WTC11 (cell line): ENCODE measurements at regions not wholly inside any gene's neighbourhood (a gene's known extent, or its start where the extent isn't known, plus 50 kb on each side); places are given as distances from the start of the nearest gene placed in this dataset.

Experiments used
- ATAC-seq: fragments of 200-7000 bp; cut with Tn5 transposase; 2 replicates; pipeline ENCODE4 v1.10.0; 2021; ENCODE audit warnings: mild to moderate bottlenecking, moderate library complexity
- CTCF ChIA-PET: fragments of 300-600 bp; sonication (Branson Sonifier 250); formaldehyde crosslinking; loops from one replicate; lab custom pipeline; 2021; ENCODE audit warnings: antibody characterized with exemption; lab: Charles Lee
- POLR2A ChIA-PET: fragments of 350-600 bp; sonication (Branson Sonifier 250); formaldehyde crosslinking; loops from one replicate; lab custom pipeline; 2021; ENCODE audit warnings: antibody characterized with exemption; lab: Charles Lee
- DNase-seq: peaks from one replicate; pipeline ENCODE4 v3.0.0; 2021; ENCODE audit warnings: low spot score
- H3K27ac Mint-ChIP-seq: 2 replicates; pipeline ENCODE4 v1.8.0; 2021; ENCODE audit warnings: mixed read lengths
- H3K27me3 Mint-ChIP-seq: 2 replicates; pipeline ENCODE4 v1.8.0; 2021; ENCODE audit warnings: low read depth, mild to moderate bottlenecking, moderate library complexity, mixed read lengths
- H3K36me3 Mint-ChIP-seq: 2 replicates; pipeline ENCODE4 v1.8.0; 2021; ENCODE audit warnings: mixed read lengths
- H3K4me1 Mint-ChIP-seq: 2 replicates; pipeline ENCODE4 v1.8.0; 2022; ENCODE audit warnings: mixed read lengths
- H3K4me3 Mint-ChIP-seq: 2 replicates; pipeline ENCODE4 v1.8.0; 2021; ENCODE audit warnings: mild to moderate bottlenecking, moderate library complexity, mixed read lengths
- H3K9me3 Mint-ChIP-seq: 2 replicates; pipeline ENCODE4 v1.8.0; 2021; ENCODE audit warnings: mixed read lengths
- ARID4B ChIP-seq: sonication (generic); formaldehyde crosslinking; IDR thresholded peaks from 2 replicates; pipeline ENCODE4 v1.8.0; 2023; ENCODE audit warnings: missing genetic modification reagents, mild to moderate bottlenecking, borderline replicate concordance
- CREB1 ChIP-seq: sonication (generic); formaldehyde crosslinking; IDR thresholded peaks from 2 replicates; pipeline ENCODE4 v1.8.0; 2023; ENCODE audit warnings: mild to moderate bottlenecking, missing genetic modification reagents
- ELF4 ChIP-seq: sonication (generic); formaldehyde crosslinking; IDR thresholded peaks from 2 replicates; pipeline ENCODE4 v1.8.1; 2022; ENCODE audit warnings: low read depth, mild to moderate bottlenecking, moderate library complexity, missing genetic modification reagents
- FOXJ3 ChIP-seq: sonication (generic); formaldehyde crosslinking; IDR thresholded peaks from 2 replicates; pipeline ENCODE4 v1.9.0; 2021; ENCODE audit warnings: missing genetic modification reagents, mild to moderate bottlenecking, borderline replicate concordance
- FOXP1 ChIP-seq: sonication (generic); formaldehyde crosslinking; IDR thresholded peaks from 2 replicates; pipeline ENCODE4 v1.8.0; 2022; ENCODE audit warnings: missing genetic modification reagents, mild to moderate bottlenecking, moderate library complexity, borderline replicate concordance
- GABPB1 ChIP-seq: sonication (generic); formaldehyde crosslinking; IDR thresholded peaks from 2 replicates; pipeline ENCODE4 v1.8.1; 2023; ENCODE audit warnings: mild to moderate bottlenecking, missing genetic modification reagents
- GRHL2 ChIP-seq: fragments of 250-450 bp; sonication (Bioruptor Pico); IDR thresholded peaks from 2 replicates; pipeline ENCODE4 v1.8.0; 2022; ENCODE audit warnings: mild to moderate bottlenecking, moderate library complexity; ENCODE audit not compliant: insufficient replicate concordance, severe bottlenecking
- GTF2I ChIP-seq: fragments of 250-450 bp; sonication (Bioruptor Pico); conservative IDR thresholded peaks from 2 replicates; pipeline ENCODE4 v1.4.0; 2021; ENCODE audit warnings: mild to moderate bottlenecking
- IRF1 ChIP-seq: sonication (generic); formaldehyde crosslinking; IDR thresholded peaks from 2 replicates; pipeline ENCODE4 v1.8.0; 2023; ENCODE audit warnings: missing genetic modification reagents
- JAZF1 ChIP-seq: fragments of 250-450 bp; sonication (Bioruptor Pico); IDR thresholded peaks from 2 replicates; pipeline ENCODE4 v1.9.0; 2021; ENCODE audit warnings: moderate library complexity, mild to moderate bottlenecking, inconsistent platforms
- MLX ChIP-seq: sonication (generic); formaldehyde crosslinking; IDR thresholded peaks from 2 replicates; pipeline ENCODE4 v1.8.1; 2023; ENCODE audit warnings: mild to moderate bottlenecking, missing genetic modification reagents, moderate library complexity
- MXD4 ChIP-seq: fragments of 250-450 bp; sonication (Bioruptor Pico); IDR thresholded peaks from 2 replicates; pipeline ENCODE4 v1.8.0; 2021; ENCODE audit warnings: mild to moderate bottlenecking, moderate library complexity, borderline replicate concordance
- NFE2L1 ChIP-seq: sonication (generic); formaldehyde crosslinking; IDR thresholded peaks from 2 replicates; pipeline ENCODE4 v1.8.1; 2023; ENCODE audit warnings: missing genetic modification reagents
- NR3C1 ChIP-seq: sonication (generic); formaldehyde crosslinking; conservative IDR thresholded peaks from 2 replicates; pipeline ENCODE4 v1.8.1; 2023; ENCODE audit warnings: low read depth, mild to moderate bottlenecking, missing genetic modification reagents
- TEAD1 ChIP-seq: sonication (generic); formaldehyde crosslinking; IDR thresholded peaks from 2 replicates; pipeline ENCODE4 v1.8.0; 2022; ENCODE audit warnings: mild to moderate bottlenecking, missing genetic modification reagents
- TEAD4 ChIP-seq: sonication (generic); formaldehyde crosslinking; IDR thresholded peaks from 2 replicates; pipeline ENCODE4 v1.8.0; 2022; ENCODE audit warnings: mild to moderate bottlenecking, missing genetic modification reagents
- ZBTB21 ChIP-seq: sonication (generic); formaldehyde crosslinking; IDR thresholded peaks from 2 replicates; pipeline ENCODE4 v1.8.1; 2023; ENCODE audit warnings: mild to moderate bottlenecking, missing genetic modification reagents, borderline replicate concordance
- ZNF423 ChIP-seq: fragments of 250-450 bp; sonication (Bioruptor Pico); IDR thresholded peaks from 2 replicates; pipeline ENCODE4 v2.1.2; 2022; ENCODE audit warnings: mild to moderate bottlenecking, moderate library complexity
- ZNF671 ChIP-seq: fragments of 250-450 bp; sonication (Bioruptor Pico); IDR thresholded peaks from 2 replicates; pipeline ENCODE4 v1.8.0; 2021; ENCODE audit warnings: mild to moderate bottlenecking
- TF ChIP-seq, protein P1 (sequence below): sonication (generic); formaldehyde crosslinking; conservative IDR thresholded peaks from 2 replicates; pipeline ENCODE4 v1.8.1; 2023; ENCODE audit warnings: mild to moderate bottlenecking, low read depth, missing genetic modification reagents, moderate library complexity
- TF ChIP-seq, protein P2 (sequence below): sonication (generic); formaldehyde crosslinking; IDR thresholded peaks from 2 replicates; pipeline ENCODE4 v1.8.1; 2022; ENCODE audit warnings: mild to moderate bottlenecking, moderate library complexity, missing genetic modification reagents
- TF ChIP-seq, protein P3 (sequence below): sonication (generic); formaldehyde crosslinking; conservative IDR thresholded peaks from 2 replicates; pipeline ENCODE4 v1.8.1; 2022; ENCODE audit warnings: mild to moderate bottlenecking, missing genetic modification reagents

- TF ChIP-seq, protein P1, sequence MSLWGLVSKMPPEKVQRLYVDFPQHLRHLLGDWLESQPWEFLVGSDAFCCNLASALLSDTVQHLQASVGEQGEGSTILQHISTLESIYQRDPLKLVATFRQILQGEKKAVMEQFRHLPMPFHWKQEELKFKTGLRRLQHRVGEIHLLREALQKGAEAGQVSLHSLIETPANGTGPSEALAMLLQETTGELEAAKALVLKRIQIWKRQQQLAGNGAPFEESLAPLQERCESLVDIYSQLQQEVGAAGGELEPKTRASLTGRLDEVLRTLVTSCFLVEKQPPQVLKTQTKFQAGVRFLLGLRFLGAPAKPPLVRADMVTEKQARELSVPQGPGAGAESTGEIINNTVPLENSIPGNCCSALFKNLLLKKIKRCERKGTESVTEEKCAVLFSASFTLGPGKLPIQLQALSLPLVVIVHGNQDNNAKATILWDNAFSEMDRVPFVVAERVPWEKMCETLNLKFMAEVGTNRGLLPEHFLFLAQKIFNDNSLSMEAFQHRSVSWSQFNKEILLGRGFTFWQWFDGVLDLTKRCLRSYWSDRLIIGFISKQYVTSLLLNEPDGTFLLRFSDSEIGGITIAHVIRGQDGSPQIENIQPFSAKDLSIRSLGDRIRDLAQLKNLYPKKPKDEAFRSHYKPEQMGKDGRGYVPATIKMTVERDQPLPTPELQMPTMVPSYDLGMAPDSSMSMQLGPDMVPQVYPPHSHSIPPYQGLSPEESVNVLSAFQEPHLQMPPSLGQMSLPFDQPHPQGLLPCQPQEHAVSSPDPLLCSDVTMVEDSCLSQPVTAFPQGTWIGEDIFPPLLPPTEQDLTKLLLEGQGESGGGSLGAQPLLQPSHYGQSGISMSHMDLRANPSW (CRISPR knock-in tag): no peak
- TF ChIP-seq FOXP1 (CRISPR knock-in tag): no peak
- TF ChIP-seq GRHL2 (CRISPR knock-in tag): no peak
- TF ChIP-seq NFE2L1 (CRISPR knock-in tag): no peak
- no peak for TF ChIP-seq ZNF671 (CRISPR knock-in tag)
- no peak for TF ChIP-seq MXD4 (CRISPR knock-in tag)
- no peak for TF ChIP-seq MLX (CRISPR knock-in tag)
- no peak for TF ChIP-seq JAZF1
- TF ChIP-seq ELF4 (CRISPR knock-in tag): no peak
- TF ChIP-seq NR3C1 (CRISPR knock-in tag): no peak
- TF ChIP-seq, all 79 proteins: peak for 0
Observed at GRCh38 chr13:72556945-72557344, 170.5 kb downstream of the MZT1 start (continued).

DNA sequence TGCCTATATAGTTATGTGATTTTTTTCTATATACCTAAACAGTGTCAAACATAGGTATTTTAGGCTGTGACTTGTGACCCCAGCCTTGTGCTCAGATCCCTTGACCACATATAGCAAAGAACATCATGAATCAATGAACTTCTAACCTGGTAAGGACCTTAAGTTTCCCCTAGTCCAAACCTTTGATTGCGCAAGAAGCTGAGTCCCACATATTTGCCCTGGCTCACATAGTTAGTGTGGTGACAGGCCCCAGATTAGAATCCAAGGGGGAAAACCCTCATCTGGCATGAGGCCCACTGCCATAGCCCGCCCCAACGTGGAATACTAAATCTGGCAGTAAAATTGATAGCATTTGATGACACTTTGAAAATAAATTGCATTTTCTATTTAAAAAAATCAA is 171.8 kb downstream of the MZT1 start:
- Mint-ChIP-seq H3K9me3 (peaks cover 3% of the 10 kb centered on the region; the same call in 1 of the 2 replicates), H3K4me3 (no peak overlapping the region), H3K27ac (no peak overlapping the region), H3K27me3 (no peaks in the 10 kb centered on the region), H3K36me3 (no peaks in the 10 kb centered on the region), H3K4me1 (no peaks in the 10 kb centered on the region)
- TF ChIP-seq GTF2I (no peak), TEAD1 (CRISPR knock-in tag) (no peak), GRHL2 (CRISPR knock-in tag) (no peak)
- TF ChIP-seq, protein P2, sequence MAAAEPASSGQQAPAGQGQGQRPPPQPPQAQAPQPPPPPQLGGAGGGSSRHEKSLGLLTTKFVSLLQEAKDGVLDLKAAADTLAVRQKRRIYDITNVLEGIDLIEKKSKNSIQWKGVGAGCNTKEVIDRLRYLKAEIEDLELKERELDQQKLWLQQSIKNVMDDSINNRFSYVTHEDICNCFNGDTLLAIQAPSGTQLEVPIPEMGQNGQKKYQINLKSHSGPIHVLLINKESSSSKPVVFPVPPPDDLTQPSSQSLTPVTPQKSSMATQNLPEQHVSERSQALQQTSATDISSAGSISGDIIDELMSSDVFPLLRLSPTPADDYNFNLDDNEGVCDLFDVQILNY (CRISPR knock-in tag): no peak
- DNase-seq (no peak), ATAC-seq (no peak)
- ChIA-PET CTCF (no interaction called here), POLR2A (interaction anchor here (0.5 kb wide), 1 partner anchor 87 kb away, joined by 3 read pairs; no protein-coding TSS in a partner anchor)

GRCh38 chr13:72552731-72553130 is 174.7 kb downstream of the MZT1 start:
- ATAC-seq (no peak), DNase-seq (no peak)
- Mint-ChIP-seq H3K4me3 (no peak overlapping the region), H3K4me1 (0 out of 2 replicates have a peak, but pooled peaks cover 4% of the 10 kb centered on the region), H3K27me3 (no peaks in the 10 kb centered on the region), H3K27ac (no peak overlapping the region), H3K36me3 (no peaks in the 10 kb centered on the region), H3K9me3 (peaks cover 3% of the 10 kb centered on the region; the same call in 1 of the 2 replicates)
- CTCF ChIA-PET: no interaction called here
- POLR2A ChIA-PET: interaction anchor here (0.6 kb wide), 1 partner anchor 82 kb away, joined by 3 read pairs; no protein-coding TSS in a partner anchor
- TF ChIP-seq FOXJ3 (CRISPR knock-in tag) (no peak), ZBTB21 (CRISPR knock-in tag) (no peak), GABPB1 (CRISPR knock-in tag) (no peak), IRF1 (no peak), TEAD1 (CRISPR knock-in tag) (no peak), CREB1 (CRISPR knock-in tag) (no peak), ZNF423 (CRISPR knock-in tag) (no peak), ARID4B (CRISPR knock-in tag) (no peak), TEAD4 (CRISPR knock-in tag) (no peak)
- TF ChIP-seq, protein P3, sequence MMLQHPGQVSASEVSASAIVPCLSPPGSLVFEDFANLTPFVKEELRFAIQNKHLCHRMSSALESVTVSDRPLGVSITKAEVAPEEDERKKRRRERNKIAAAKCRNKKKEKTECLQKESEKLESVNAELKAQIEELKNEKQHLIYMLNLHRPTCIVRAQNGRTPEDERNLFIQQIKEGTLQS (CRISPR knock-in tag): no peak
